NCI-H2196 (cell line): ENCODE measurements at regions not wholly inside any gene's neighbourhood (a gene's known extent, or its start where the extent isn't known, plus 50 kb on each side); places are given as distances from the start of the nearest gene placed in this dataset.

ENCODE experiments used
- DNase-seq: peaks from one replicate; lab custom pipeline; 2025; ENCODE audit not compliant: unreplicated experiment; lab: John Stamatoyannopoulos, UW

DNA sequence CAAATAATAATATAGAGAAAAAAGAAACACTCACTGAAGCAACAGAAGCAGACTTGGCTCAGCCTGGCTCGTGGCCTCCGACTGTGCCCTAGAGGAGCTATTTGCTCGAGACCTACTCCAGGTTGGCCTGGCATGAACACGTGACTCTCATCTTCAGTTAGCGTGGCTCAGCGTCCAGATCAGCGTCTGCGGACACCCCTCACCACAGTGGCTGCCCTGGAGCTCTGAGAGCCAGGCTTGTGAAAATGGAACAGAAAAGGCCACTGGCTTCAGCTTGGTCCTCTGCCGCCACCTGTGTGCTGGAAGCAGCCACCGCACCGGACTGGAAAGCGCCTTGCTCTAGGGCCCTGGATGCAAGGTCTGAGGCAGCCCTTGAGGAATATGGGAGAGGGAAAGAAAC lies 1184.0 kb upstream of the GYPC start:
- DNase-seq: peak; percentile 1

DNA sequence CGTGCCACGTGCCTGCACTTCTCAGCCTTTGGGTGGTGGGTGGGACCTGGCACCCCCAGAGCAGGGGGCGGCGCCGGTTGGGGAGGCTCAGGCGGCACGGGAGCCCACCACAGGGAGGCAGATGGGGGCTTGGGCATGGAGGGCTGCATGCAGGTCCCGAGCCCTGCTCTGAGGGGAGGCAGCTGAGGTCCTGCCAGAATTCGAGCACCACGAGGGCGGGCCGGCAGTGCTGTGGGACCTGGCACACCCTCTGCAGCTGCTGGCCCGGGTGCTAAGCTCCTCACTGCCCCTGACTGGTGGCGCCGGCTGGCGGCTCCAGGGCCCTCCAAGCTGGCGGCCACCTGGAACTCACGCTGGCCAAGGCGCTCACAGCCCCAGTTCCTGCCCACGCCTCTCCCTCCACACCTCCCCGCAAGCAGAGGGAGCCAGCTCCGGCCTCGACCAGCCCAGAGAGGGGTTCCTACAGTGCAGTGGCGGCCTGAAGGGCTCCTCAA lies 1176.8 kb upstream of the GYPC start:
- no peak for DNase-seq

DNA sequence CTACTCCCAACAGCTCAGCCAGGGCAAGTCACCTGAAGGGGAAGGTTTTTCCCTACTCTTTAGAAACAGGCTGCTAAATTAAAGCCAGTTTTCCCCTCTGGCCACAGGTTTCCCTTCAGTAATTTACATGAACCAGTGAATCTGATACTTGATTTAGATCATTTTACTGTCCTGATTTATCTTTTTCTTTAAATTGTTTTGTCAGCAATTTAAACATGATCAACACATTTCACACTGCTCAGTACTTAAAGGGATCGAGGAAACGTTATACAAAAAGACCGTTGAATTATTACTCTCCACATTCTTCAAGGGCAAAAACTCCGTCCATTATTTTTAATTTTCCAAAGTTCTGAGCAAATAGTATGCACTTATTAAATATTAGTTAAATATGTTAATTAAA lies 1165.7 kb upstream of the GYPC start:
- no peak for DNase-seq

- DNase-seq: no peak
Measured at GRCh38 chr2:125491663-125492062, 1164.3 kb upstream of the GYPC start.

DNA sequence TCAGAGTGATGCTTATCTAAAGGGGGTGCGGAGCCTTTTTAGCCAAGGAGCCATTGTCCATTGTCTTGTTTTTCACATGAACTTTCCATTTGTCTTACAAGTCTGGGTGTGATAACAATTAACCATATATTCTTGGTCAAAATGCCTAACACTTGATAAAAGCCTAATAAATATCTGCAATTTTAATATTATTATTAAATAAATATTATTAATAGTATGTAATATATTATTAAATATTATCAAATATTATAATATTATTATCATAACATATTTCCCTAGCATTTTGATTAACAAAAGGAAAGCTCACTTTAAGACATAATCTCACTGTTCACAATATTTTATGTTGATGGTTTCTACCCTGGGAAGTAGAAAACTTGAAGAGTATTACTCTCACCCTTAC lies 1143.6 kb upstream of the GYPC start:
- DNase-seq: no peak

GRCh38 chr2:125516496-125517109 lies 1139.4 kb upstream of the GYPC start:
- DNase-seq: no peak

- DNase-seq: no peak
Measured at GRCh38 chr2:125526093-125526492, 1129.9 kb upstream of the GYPC start.

DNA sequence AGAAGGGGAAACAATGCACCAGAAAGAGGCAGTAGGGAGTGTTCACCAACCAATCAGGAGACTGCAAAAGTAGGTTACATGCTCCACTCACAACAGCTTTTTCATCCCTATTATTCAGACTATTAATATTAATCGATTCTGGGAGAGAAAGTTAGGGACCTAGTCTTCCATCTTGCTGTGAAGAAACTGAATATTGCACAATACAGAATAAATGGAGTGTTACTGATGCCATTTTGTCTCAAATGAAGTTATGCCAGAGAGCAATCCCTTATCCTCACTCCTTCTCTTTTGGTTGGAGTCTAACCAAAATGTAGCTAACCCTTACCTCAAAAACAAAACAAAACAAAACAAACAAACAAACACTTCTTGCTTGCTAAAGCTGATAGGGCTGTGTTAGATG lies 1120.9 kb upstream of the GYPC start:
- DNase-seq: no peak

- no peak for DNase-seq
Measured at GRCh38 chr2:125543968-125544514, 1111.9 kb upstream of the GYPC start.

DNA sequence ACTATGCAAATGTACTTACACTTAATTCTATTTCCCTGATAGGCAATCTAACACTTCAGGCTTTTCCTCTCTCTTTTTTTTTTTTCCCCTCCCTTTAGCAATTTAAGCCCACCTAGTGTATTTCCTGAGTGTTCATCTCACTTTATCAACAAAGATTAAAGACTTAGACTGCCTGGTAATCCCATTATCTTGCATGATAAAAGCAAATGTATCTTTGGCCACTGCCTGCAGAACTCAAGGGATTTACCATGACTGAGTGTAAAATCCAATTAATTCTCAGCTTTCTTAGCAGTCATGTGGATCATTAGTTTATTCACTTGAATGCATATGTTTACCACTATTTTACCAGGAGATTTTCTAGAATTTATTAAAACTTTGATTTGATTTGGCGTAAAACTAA lies 1102.2 kb upstream of the GYPC start:
- DNase-seq: no peak

DNA sequence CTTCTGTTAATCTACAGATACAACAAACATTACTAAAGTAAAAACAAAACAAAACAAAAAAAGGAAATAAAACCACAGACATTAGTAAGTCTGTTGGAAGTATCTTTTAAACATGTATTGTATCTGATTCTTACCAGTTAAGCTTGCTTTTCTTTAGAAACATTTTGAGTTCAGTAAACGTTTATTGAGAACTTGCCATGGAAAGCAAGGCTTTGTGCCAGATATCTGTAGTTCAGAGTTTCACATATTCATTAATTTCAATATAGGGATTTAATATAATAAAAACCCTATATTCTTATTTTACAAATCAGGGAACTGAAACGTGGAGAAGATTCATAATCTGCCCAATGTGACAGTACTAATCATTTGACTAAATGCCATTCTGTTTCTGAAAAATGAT lies 1101.0 kb upstream of the GYPC start:
- DNase-seq: no peak

DNA sequence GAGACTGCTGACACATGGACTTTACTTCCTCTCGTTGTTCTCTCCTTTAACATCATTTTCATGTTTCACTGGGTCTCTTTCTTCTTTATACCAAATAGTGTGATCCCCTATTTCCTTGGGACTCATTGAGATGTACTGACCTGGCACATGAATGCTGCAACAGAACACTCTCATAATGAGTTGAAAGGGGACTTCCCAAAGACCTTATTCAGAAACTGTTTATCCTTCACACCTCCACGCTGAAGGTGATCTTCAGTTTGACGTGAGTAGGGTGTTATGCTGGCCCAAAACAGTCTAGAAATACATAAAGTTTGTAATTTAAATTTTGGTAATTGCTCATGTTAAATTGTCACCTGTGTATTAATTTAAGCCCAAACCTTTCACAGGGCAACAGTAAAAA lies 1096.8 kb upstream of the GYPC start:
- DNase-seq: no peak

- no peak for DNase-seq
Measured at GRCh38 chr2:125560855-125561254, 1095.1 kb upstream of the GYPC start.

GRCh38 chr2:125561302-125561701 lies 1094.7 kb upstream of the GYPC start:
- DNase-seq: no peak

GRCh38 chr2:125562924-125563323 lies 1093.0 kb upstream of the GYPC start:
- no peak for DNase-seq

DNA sequence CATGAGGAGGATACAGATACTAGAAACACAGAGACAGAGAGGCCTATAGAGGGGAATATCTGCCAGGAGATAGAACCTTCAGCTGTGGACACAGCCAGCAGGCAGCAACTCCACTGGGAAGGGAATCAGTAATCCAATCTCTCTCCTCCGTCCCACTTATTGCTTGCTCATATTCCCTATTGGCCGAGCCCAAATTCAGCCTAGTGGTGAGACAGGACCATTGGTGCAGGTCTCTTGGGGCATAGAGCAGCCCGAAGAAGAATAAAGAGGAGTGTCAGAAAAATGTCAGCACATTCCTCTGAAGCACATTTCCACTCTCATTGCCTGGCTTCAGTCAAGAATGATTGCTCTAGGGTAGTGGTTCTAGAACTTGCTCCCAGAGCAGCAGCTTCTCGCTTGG lies 1091.5 kb upstream of the GYPC start:
- DNase-seq: no peak

GRCh38 chr2:125566422-125566821 lies 1089.5 kb upstream of the GYPC start:
- DNase-seq: no peak

DNA sequence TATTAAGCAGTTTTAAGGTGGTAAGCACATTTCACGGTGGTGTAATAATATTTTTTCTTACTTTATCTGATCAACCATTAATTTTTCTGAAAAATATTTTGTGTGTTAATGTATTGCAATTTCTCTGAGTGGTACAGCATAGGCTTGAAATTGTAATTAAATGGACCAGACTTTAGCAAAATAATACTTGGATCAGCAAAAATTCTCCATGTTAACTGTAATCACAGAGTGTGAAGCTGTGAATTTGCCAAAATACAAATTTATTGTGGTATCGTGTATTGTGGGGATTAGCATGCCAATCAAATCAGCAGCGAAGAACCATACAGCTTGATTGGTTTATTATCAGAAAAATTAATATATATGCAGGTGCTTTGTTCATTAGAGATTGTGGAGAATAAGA lies 1088.9 kb upstream of the GYPC start:
- no peak for DNase-seq

- no peak for DNase-seq
Measured at GRCh38 chr2:125572660-125573059, 1083.3 kb upstream of the GYPC start.

GRCh38 chr2:125573432-125573831 lies 1082.5 kb upstream of the GYPC start:
- DNase-seq: no peak

DNA sequence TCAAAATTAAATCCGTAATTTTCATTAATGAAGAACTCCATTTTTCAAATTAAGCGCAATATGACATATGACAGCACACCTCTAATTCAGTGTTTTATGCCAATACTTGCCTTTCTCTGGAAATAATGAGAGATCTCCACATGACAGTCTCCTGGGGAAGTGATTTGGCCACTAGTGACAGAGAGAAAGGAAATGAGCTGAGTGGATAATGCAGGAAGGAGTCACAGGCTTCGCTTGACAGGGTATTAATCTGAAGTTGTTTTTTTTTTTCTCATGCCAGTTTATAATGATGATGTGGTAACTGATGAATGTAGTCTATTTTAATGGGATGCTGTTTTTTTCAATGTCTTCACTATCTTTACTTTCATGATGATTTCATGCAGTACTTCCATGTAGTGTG lies 1079.4 kb upstream of the GYPC start:
- DNase-seq: no peak

GRCh38 chr2:125581557-125581956 lies 1074.4 kb upstream of the GYPC start:
- no peak for DNase-seq

GRCh38 chr2:125582516-125582915 lies 1073.4 kb upstream of the GYPC start:
- no peak for DNase-seq
